ENCODE measurements at regions not wholly inside any gene's neighbourhood (a gene's known extent, or its start where the extent isn't known, plus 50 kb on each side); places are given as distances from the start of the nearest gene placed in this dataset.

DNA sequence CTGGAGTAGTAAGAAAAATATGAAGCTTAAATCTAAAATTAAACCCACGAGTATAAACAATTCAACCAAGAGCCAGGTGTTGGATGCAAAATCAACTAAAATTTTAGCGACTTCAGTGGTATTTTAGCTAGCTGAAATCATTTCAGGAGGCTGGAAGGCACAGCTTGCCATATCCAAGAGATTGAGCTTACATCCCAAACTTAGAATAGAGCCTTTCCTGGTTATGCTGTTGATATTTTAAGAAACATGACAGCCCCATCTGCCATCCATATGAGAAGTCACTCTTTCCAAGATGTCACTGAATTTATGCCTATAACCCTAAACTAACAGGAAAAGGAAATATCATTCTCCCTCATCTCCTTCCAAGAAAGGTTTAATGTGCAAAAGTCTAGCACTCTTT, 334.0 kb downstream of the KCNA4 start:
- H3K4me1 ChIP-seq (ENCODE audit: control insufficient read depth, insufficient read depth, low read length): no peaks in the 10 kb centered on the region
- no peaks in the 10 kb centered on the region for H3K36me3 ChIP-seq (ENCODE audit: control insufficient read depth, insufficient read depth, low read length)
- no peak overlapping the region for H3K4me3 ChIP-seq (ENCODE audit: low read depth, low read length)
- no peak overlapping the region for H3K9ac ChIP-seq (ENCODE audit: low read depth, low read length)
- no peaks in the 10 kb centered on the region for H3K9me3 ChIP-seq (ENCODE audit: control insufficient read depth, insufficient read depth, low read length)
- H3K27me3 ChIP-seq (ENCODE audit: control insufficient read depth, insufficient read depth, low read length): no peaks in the 10 kb centered on the region

DNA sequence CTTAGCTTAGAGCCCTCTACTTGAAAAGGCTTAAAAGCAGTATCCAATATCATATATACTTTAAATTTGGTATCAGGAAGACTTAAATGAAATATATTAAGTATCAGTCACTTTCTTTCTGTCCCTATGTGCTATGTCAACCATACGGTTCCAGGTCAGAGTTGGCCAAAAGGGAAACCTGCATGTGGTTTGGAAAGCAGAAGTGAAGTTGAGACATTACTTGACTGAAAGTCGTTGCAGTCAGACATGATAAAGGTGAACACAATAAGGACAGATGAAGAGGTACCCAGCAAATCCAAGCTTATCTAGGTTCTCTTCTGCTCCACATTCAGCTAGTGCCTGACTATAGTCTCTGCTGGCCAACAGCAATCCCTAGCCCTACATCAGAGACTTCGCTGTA, 336.8 kb downstream of the KCNA4 start:
- Histone ChIP-seq H3K4me3 (ENCODE audit: low read depth, low read length) (no peak overlapping the region), H3K27me3 (ENCODE audit: control insufficient read depth, insufficient read depth, low read length) (no peaks in the 10 kb centered on the region), H3K9me3 (ENCODE audit: control insufficient read depth, insufficient read depth, low read length) (no peaks in the 10 kb centered on the region), H3K9ac (ENCODE audit: low read depth, low read length) (no peak overlapping the region), H3K36me3 (ENCODE audit: control insufficient read depth, insufficient read depth, low read length) (no peaks in the 10 kb centered on the region), H3K4me1 (ENCODE audit: control insufficient read depth, insufficient read depth, low read length) (no peaks in the 10 kb centered on the region)

DNA sequence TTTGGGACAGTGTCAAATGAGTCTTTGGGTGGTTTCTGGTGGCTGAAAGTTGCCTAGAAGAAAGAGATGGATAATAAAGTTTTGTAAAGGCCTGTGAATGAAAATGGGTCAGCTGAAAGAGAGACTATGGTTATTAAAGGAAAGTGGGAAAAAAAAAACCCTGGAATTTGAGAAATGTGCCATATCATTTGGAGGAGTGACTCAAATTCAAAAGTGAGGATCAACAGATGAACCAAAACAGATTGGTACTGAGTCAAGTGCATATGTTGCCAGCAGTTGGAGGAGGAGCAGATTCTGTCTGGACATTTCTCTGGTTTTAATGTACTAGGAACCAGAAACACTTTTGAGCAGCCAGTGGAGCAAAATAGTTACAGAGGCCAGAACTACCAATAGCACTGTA, 339.8 kb downstream of the KCNA4 start:
- no peak overlapping the region for H3K9ac ChIP-seq (ENCODE audit: low read depth, low read length)
- H3K27me3 ChIP-seq (ENCODE audit: control insufficient read depth, insufficient read depth, low read length): no peaks in the 10 kb centered on the region
- H3K4me1 ChIP-seq (ENCODE audit: control insufficient read depth, insufficient read depth, low read length): no peaks in the 10 kb centered on the region
- H3K4me3 ChIP-seq (ENCODE audit: low read depth, low read length): no peak overlapping the region
- no peaks in the 10 kb centered on the region for H3K36me3 ChIP-seq (ENCODE audit: control insufficient read depth, insufficient read depth, low read length)
- H3K9me3 ChIP-seq (ENCODE audit: control insufficient read depth, insufficient read depth, low read length): no peaks in the 10 kb centered on the region

DNA sequence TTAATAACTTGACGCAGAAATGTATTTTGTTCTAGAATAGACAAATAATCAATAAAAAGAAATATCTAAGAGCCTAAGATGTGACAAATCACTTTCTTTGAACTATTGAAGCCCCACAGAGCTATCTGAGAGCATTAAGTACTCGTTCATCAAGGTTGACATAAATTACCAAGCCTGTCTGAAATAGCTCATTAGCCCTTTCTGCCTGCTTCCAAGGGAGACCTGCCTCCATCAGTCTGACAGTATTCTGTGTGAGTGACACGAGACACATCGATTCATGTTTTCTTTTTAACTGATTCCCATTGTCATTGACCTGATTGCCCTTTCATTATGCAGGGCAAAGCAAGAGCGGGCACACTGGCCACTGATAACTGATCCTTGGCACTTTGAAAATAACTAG, 347.5 kb downstream of the KCNA4 start:
- Histone ChIP-seq H3K36me3 (ENCODE audit: control insufficient read depth, insufficient read depth, low read length) (no peaks in the 10 kb centered on the region), H3K27me3 (ENCODE audit: control insufficient read depth, insufficient read depth, low read length) (no peaks in the 10 kb centered on the region), H3K9me3 (ENCODE audit: control insufficient read depth, insufficient read depth, low read length) (no peaks in the 10 kb centered on the region), H3K4me1 (ENCODE audit: control insufficient read depth, insufficient read depth, low read length) (no peaks in the 10 kb centered on the region), H3K4me3 (ENCODE audit: low read depth, low read length) (no peak overlapping the region), H3K9ac (ENCODE audit: low read depth, low read length) (no peak overlapping the region)

DNA sequence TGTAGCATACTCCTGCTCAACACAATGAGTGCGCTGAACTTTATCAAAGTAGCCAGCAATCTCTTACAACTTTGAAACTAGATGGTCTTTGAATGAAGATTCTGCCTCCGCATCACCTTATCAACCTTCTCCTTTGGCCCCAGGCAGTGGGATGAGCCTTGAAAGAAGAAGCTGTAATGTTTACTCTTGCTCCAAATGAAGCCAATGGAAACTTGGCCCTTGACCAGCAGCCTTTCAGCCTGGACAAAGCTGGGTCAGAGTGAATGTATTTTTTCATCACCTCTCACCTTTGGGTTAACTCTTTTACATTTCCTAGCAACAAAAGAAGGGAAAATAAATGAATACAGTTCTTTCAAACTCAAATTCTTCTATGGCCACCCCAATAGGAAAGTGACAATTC, 359.1 kb downstream of the KCNA4 start:
- no peaks in the 10 kb centered on the region for H3K36me3 ChIP-seq (ENCODE audit: control insufficient read depth, insufficient read depth, low read length)
- H3K4me1 ChIP-seq (ENCODE audit: control insufficient read depth, insufficient read depth, low read length): no peaks in the 10 kb centered on the region
- no peaks in the 10 kb centered on the region for H3K9me3 ChIP-seq (ENCODE audit: control insufficient read depth, insufficient read depth, low read length)
- no peak overlapping the region for H3K4me3 ChIP-seq (ENCODE audit: low read depth, low read length)
- H3K9ac ChIP-seq (ENCODE audit: low read depth, low read length): no peak overlapping the region
- no peaks in the 10 kb centered on the region for H3K27me3 ChIP-seq (ENCODE audit: control insufficient read depth, insufficient read depth, low read length)

DNA sequence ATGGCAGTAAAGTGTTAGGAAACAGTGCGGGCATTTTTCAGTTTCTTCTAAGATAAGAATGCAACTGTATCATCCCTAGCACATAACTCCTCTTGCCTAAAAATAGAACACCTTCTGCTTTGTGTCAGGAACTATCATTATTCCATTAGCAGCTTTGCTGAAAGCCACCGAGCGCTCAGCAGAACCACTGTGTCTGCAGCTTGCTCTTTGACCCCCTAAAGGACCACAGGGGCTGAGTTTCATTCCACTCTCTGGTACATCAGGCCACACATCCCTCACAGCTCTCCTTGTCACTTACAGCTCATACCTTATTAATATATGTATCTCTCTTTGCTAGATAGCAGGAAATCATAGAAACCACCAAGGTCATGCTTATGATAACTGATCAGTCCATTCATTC, 360.2 kb downstream of the KCNA4 start:
- no peaks in the 10 kb centered on the region for H3K36me3 ChIP-seq (ENCODE audit: control insufficient read depth, insufficient read depth, low read length)
- H3K27me3 ChIP-seq (ENCODE audit: control insufficient read depth, insufficient read depth, low read length): no peaks in the 10 kb centered on the region
- no peaks in the 10 kb centered on the region for H3K9me3 ChIP-seq (ENCODE audit: control insufficient read depth, insufficient read depth, low read length)
- H3K9ac ChIP-seq (ENCODE audit: low read depth, low read length): no peak overlapping the region
- no peaks in the 10 kb centered on the region for H3K4me1 ChIP-seq (ENCODE audit: control insufficient read depth, insufficient read depth, low read length)
- no peak overlapping the region for H3K4me3 ChIP-seq (ENCODE audit: low read depth, low read length)

DNA sequence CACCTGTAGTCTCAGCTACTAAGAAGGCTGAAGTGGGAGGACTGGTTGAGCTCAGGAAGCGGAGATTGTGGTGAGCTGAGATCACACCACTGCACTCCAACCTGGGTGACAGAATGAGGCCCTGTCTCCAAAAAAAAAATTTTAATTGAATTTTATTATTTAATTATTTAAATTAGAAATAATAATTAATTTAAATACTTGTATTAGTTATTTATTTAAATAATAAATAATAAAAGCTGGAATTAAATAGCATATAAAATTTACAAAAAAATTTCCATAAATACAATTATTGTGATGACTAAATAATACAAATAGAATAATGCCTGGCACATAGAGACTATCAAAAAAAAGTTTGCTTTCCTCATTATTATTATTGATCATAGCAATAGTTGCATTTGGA, 371.5 kb downstream of the KCNA4 start:
- no peak overlapping the region for H3K9ac ChIP-seq (ENCODE audit: low read depth, low read length)
- no peaks in the 10 kb centered on the region for H3K36me3 ChIP-seq (ENCODE audit: control insufficient read depth, insufficient read depth, low read length)
- no peaks in the 10 kb centered on the region for H3K27me3 ChIP-seq (ENCODE audit: control insufficient read depth, insufficient read depth, low read length)
- H3K9me3 ChIP-seq (ENCODE audit: control insufficient read depth, insufficient read depth, low read length): no peaks in the 10 kb centered on the region
- H3K4me3 ChIP-seq (ENCODE audit: low read depth, low read length): no peak overlapping the region
- no peaks in the 10 kb centered on the region for H3K4me1 ChIP-seq (ENCODE audit: control insufficient read depth, insufficient read depth, low read length)

DNA sequence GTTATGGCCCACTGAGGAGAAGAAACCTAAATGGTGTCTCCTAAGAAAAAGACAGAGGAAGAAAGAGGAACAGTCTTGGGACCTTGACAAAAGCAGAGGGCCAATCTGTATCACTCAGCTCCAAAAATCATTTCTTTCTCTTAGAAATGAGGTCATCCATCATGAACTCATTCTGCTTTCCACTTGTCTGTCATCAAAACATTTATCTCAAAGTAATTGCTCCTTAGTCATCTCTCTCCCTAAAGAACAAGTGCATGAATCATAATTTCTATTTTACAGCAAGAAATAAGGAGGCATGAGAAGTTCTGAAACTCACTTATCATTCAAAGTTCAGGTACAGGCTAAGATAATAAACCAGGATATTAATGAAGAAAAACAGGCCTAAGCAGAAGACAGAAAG, 375.6 kb downstream of the KCNA4 start:
- Histone ChIP-seq H3K4me1 (ENCODE audit: control insufficient read depth, insufficient read depth, low read length) (no peaks in the 10 kb centered on the region), H3K36me3 (ENCODE audit: control insufficient read depth, insufficient read depth, low read length) (no peaks in the 10 kb centered on the region), H3K9ac (ENCODE audit: low read depth, low read length) (no peak overlapping the region), H3K27me3 (ENCODE audit: control insufficient read depth, insufficient read depth, low read length) (no peaks in the 10 kb centered on the region), H3K9me3 (ENCODE audit: control insufficient read depth, insufficient read depth, low read length) (no peaks in the 10 kb centered on the region), H3K4me3 (ENCODE audit: low read depth, low read length) (no peak overlapping the region)

DNA sequence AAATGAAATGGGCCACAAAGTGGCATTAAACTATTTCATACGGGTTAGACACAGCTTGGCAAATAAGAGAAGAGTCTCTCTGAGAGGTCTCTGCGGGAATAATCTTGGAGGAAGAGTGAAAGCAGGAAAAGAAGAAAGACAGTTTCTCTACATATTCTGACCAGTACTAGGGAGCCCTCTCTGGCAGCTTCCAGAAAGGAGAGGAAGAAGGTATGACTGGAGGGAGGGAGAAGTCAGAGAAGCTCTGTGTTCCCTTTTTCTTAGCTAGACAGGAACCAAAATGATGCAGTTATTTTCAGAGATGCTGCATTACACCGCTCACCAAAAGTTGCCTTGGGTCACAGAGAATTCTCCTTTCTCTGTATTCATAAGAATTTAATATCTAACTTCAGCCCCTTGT, 382.1 kb downstream of the KCNA4 start:
- H3K36me3 ChIP-seq (ENCODE audit: control insufficient read depth, insufficient read depth, low read length): no peaks in the 10 kb centered on the region
- H3K4me1 ChIP-seq (ENCODE audit: control insufficient read depth, insufficient read depth, low read length): no peaks in the 10 kb centered on the region
- no peak overlapping the region for H3K9ac ChIP-seq (ENCODE audit: low read depth, low read length)
- no peaks in the 10 kb centered on the region for H3K9me3 ChIP-seq (ENCODE audit: control insufficient read depth, insufficient read depth, low read length)
- no peak overlapping the region for H3K4me3 ChIP-seq (ENCODE audit: low read depth, low read length)
- H3K27me3 ChIP-seq (ENCODE audit: control insufficient read depth, insufficient read depth, low read length): no peaks in the 10 kb centered on the region

DNA sequence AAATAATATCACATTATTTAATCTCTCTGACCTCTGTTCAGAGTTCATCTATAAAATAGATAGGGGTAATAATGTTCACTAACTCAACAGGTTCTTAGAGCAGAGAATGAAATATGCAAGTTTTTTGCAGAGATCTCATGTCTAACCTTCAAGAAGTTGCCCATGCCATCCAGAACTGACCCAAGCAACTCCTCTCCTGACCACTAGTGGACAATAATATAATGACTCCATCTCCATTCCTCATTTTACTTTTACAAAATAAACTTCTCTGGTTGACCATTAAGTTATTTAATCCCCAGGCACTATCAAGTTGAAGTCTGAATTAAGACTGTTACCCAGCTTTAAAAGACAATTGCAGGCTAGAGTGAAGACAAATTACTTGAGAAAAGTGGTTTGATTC, 382.6 kb downstream of the KCNA4 start:
- H3K27me3 ChIP-seq (ENCODE audit: control insufficient read depth, insufficient read depth, low read length): no peaks in the 10 kb centered on the region
- H3K9me3 ChIP-seq (ENCODE audit: control insufficient read depth, insufficient read depth, low read length): no peaks in the 10 kb centered on the region
- H3K9ac ChIP-seq (ENCODE audit: low read depth, low read length): no peak overlapping the region
- H3K4me3 ChIP-seq (ENCODE audit: low read depth, low read length): no peak overlapping the region
- peaks cover 2% of the 10 kb centered on the region for H3K4me1 ChIP-seq (ENCODE audit: control insufficient read depth, insufficient read depth, low read length)
- no peaks in the 10 kb centered on the region for H3K36me3 ChIP-seq (ENCODE audit: control insufficient read depth, insufficient read depth, low read length)

DNA sequence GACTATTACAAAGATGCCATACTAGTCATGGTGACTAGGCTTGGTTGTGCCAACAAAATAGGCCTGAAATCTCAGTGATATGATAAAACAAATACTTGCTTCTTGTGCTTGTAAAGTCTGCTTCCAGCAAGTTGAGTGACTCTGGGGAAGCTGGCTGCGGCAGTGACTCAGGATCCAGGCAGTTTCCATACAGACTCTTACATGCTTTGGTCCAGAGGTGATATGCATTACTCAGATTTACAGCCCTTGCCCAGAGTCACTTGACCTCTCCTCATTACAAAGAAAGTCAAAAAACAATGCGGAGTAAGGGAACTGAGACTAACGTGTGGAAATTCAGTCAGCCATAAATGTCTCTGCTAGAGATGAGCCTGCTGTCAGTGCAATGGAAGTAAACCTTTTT, 387.5 kb downstream of the KCNA4 start:
- peaks cover 2% of the 10 kb centered on the region for H3K4me1 ChIP-seq (ENCODE audit: control insufficient read depth, insufficient read depth, low read length)
- H3K9ac ChIP-seq (ENCODE audit: low read depth, low read length): no peak overlapping the region
- H3K27me3 ChIP-seq (ENCODE audit: control insufficient read depth, insufficient read depth, low read length): no peaks in the 10 kb centered on the region
- H3K36me3 ChIP-seq (ENCODE audit: control insufficient read depth, insufficient read depth, low read length): no peaks in the 10 kb centered on the region
- no peaks in the 10 kb centered on the region for H3K9me3 ChIP-seq (ENCODE audit: control insufficient read depth, insufficient read depth, low read length)
- H3K4me3 ChIP-seq (ENCODE audit: low read depth, low read length): no peak overlapping the region

DNA sequence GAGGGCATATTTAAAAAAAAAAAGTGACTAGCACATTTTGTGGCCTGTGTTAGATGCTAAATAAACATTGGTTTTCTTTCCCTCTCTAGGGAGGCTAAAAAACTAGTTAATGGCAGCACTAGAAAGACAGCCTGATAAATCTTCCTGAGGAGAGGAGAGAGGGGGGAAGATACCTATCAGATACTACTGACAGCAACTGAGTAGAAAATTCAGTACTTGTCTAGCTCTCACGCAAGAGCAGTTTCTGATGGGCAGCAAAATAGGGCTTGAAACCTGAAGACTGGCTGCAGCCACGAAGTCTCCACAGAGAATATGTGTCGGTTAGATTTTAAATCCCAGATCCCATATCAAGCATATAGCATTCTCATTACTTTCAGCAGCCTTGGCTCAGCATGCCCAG, 388.2 kb downstream of the KCNA4 start:
- no peaks in the 10 kb centered on the region for H3K27me3 ChIP-seq (ENCODE audit: control insufficient read depth, insufficient read depth, low read length)
- no peak overlapping the region for H3K4me3 ChIP-seq (ENCODE audit: low read depth, low read length)
- H3K9me3 ChIP-seq (ENCODE audit: control insufficient read depth, insufficient read depth, low read length): no peaks in the 10 kb centered on the region
- no peaks in the 10 kb centered on the region for H3K36me3 ChIP-seq (ENCODE audit: control insufficient read depth, insufficient read depth, low read length)
- H3K4me1 ChIP-seq (ENCODE audit: control insufficient read depth, insufficient read depth, low read length): peaks cover 4% of the 10 kb centered on the region
- H3K9ac ChIP-seq (ENCODE audit: low read depth, low read length): no peak overlapping the region

DNA sequence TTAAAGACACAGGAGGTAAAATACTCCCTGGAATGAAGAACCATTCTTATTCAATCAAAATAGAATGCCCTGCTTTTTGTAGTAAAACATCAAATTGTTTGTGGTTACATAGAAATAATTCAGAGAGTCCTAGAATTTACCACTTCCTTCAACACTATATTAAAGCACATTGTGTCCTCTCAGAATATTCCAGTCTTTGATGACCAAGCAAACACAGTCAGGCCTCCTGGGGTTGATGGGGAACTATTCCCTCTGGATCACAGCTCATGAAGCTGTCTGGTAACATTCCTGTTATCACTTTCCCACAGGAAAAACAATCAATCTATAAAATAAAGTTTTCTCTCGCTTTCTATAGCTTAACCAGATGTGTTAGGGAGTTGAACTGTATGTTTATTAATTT, 389.3 kb downstream of the KCNA4 start:
- H3K9me3 ChIP-seq (ENCODE audit: control insufficient read depth, insufficient read depth, low read length): no peaks in the 10 kb centered on the region
- no peaks in the 10 kb centered on the region for H3K36me3 ChIP-seq (ENCODE audit: control insufficient read depth, insufficient read depth, low read length)
- H3K9ac ChIP-seq (ENCODE audit: low read depth, low read length): no peak overlapping the region
- H3K27me3 ChIP-seq (ENCODE audit: control insufficient read depth, insufficient read depth, low read length): no peaks in the 10 kb centered on the region
- peaks cover 13% of the 10 kb centered on the region for H3K4me1 ChIP-seq (ENCODE audit: control insufficient read depth, insufficient read depth, low read length)
- no peak overlapping the region for H3K4me3 ChIP-seq (ENCODE audit: low read depth, low read length)

Data from iPS-15b (cell line).